ENCODE measurements at regions not wholly inside any gene's neighbourhood (a gene's known extent, or its start where the extent isn't known, plus 50 kb on each side); places are given as distances from the start of the nearest gene placed in this dataset.

DNA sequence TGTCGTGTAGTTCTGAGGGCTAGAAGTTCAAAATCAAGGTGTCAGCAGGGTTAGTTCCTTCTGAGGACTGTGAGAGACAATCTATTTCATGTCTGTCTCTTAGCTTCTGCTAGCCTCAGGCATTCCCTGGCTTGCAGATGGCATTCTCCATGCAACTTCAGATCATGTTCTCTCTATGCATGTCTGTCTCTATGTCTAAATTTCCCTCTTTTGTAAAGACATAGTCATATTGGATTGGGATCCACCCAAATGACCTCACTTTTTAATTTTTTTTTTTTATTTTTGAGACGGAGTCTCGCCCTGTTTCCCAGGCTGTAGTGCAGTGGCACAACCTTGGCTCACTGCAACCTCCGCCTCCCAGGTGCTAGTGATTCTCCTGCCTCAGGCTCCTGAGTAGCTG lies 104.6 kb downstream of the RAP2B start:
- TF ChIP-seq CTCF (IDR thresholded peaks at IDR 0.05; ENCODE audit: low read depth, low read length, poor library complexity, severe bottlenecking) (no peak), EZH2phosphoT487 (IDR thresholded peaks at IDR 0.05; ENCODE audit: borderline replicate concordance, low read length) (no peak)
